GM19025 (cell line): ENCODE measurements at regions not wholly inside any gene's neighbourhood (a gene's known extent, or its start where the extent isn't known, plus 50 kb on each side); places are given as distances from the start of the nearest gene placed in this dataset.
"Not testable (repeated sequence)": the region's sequence is repeated elsewhere in the genome, so short reads cannot be mapped to it uniquely, and the experiment has no call there.

Source experiments
- ATAC-seq: cut with Tn5 transposase; IDR thresholded peaks from one replicate; pipeline ENCODE4 v1.9.1; 2021; ENCODE audit warnings: mild to moderate bottlenecking, low read depth, moderate library complexity; ENCODE audit not compliant: unreplicated experiment

DNA sequence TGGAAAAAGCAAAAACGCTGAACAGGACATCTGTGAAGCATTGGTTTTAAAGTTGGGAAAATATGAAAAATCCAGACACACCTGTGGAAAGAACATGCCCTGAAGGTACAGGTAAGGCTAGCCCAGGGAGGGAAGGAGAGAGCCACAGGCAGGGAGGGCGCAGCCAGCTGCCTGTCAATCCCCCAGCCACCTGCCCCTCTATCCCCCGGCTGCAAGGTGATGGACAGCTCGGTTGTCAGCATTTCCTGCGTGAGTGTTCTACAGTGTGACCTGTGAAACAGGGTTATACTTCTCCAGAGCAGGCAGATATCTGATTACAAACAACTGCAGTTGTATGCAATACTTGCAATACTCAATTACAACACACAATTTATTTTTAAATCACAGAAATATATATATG, 358.1 kb downstream of the SMOC2 start:
- ATAC-seq = no peak

DNA sequence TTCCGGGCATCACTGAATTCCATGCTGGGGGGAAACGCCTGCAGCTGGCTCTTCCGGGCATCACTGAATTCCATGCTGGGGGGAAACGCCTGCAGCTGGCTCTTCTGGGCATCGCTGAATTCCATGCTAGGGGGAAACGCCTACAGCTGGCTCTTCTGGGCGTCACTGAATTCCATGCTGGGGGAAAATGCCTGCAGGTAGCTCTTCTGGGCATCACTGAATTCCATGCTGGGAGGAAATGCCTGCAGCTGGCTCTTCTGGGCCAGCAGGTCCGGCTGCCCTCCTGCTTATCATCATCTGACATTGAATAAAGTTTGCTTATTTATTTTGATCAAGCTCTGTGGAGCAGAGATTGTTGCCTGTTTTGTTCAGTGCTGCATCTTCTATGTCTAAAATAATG, 355.1 kb downstream of the SMOC2 start:
- no peak for ATAC-seq

- not testable (repeated sequence) for ATAC-seq
Observed at GRCh38 chr6:168795611-168796010, 354.6 kb downstream of the SMOC2 start.

DNA sequence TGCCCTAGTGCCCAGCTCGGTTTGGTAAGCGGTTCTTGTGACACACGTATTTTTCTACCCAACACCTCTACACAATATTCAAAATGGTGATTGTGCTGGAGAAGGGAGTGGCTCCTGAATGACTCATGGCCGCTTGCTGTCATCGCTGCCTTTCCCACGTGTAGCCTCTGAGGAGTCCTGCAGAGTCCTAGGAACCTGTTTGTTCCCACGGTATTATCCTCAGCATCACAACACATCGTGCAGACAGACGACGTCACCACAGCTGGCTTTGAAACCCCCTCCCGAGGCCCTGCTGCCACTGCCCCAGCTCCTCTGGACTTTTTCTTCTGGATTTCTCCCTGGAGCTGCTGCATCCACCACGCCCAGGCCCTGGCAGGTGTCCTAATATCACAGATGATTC, 353.5 kb downstream of the SMOC2 start:
- no peak for ATAC-seq

GRCh38 chr6:168793649-168794048, 352.7 kb downstream of the SMOC2 start:
- ATAC-seq = no peak

DNA sequence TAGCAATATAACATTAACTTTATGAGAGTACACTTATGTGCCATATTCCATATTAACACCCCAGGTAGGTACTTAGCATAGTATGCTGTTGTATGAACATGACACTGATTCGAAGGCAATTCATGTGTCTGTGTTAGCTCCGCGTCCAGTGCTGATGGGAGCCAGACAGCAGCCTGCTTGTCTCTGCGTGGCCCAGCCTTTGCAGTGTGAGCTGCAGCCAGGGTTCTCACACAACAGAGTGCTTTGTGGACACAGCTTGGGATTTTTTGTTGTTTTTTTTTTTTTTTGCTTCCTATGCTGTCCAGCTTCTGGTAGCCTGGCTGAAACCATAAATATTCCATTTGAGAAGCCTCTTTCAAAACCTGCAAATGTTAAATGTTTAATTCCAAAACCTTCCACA, 350.9 kb downstream of the SMOC2 start:
- ATAC-seq = no peak

GRCh38 chr6:168789699-168790098, 348.7 kb downstream of the SMOC2 start:
- no peak for ATAC-seq

DNA sequence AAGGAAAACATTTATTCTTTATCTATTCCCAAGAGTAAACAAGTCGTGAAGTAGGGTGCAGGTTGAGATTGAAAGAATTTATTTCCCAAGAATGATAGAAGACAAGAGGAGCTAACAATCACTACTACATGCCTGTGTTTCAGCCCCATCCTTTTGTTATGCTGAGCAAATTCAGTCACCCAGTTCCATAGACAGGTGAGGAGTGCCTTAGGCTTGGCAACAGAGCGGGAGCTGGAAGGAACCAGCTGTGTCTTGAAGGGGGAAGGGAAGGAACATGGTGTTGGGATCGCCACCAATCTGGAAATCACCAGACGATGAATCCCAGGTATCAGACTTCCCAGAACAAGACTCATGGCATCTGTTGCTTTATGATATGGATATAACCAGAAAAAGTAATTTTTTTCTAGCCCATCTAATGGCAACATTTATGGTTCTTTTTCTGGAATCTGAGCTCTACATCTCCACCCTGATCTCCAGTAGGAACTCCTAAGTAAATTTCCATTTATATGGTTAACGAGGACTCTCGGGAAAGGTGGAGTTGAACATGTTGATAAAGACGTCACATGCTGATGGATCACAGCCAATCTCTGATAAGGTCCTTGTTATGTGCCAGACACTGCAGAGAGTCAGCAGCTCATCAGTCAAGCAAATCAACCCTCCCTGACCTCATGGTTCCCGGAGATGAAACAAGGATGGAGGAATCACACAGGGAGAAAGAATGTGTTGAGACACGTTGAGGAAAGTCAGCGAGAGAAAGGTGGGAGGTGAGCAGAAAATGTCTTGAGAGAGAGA, 344.9 kb downstream of the SMOC2 start:
- ATAC-seq = no peak

DNA sequence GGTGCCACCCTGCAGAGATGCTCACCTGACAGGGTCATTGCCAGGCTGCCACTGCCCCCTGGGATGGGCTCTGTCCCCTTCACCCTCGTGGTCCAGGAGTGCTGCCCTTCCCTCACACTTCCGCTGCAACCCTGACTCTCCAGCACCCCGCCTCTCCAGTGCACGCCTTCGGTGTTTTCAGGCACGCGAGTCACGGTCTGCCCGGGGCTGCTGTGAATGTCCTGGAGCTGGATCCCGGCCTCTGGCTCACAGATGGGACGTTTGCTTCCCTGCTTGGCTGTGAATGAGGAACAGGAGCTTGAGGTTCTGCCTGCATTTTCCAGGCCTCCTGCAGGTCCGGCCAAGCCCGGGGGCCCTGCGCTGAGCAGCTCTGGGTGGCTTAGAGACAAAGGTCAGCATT, 343.4 kb downstream of the SMOC2 start:
- no peak for ATAC-seq

GRCh38 chr6:168783720-168784119, 342.7 kb downstream of the SMOC2 start:
- no peak for ATAC-seq

GRCh38 chr6:168782187-168782751, 341.3 kb downstream of the SMOC2 start:
- ATAC-seq = no peak

- ATAC-seq = no peak
Observed at GRCh38 chr6:168778201-168778600, 337.2 kb downstream of the SMOC2 start.

- ATAC-seq = no peak
Observed at GRCh38 chr6:168774381-168774780, 333.4 kb downstream of the SMOC2 start.

DNA sequence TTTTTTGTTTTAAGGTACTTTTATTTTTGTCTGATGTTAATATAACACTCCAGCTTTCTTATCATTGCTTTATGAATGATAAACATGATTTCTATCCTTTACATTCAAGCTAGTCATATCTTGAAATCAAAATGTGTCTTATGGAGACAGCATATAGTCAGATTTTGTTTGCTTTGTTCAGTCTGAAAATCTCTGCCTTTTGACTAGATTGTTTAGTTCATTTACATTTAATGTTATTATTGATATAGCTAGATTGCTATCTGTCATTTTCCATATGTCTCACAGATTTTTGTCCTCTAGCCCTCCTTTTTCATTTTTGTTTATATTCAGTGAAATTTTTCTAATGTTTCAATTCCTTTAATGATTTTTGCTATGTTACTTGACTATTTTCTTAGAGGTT, 332.8 kb downstream of the SMOC2 start:
- ATAC-seq = no peak

GRCh38 chr6:168765752-168766151, 324.8 kb downstream of the SMOC2 start:
- ATAC-seq = no peak

DNA sequence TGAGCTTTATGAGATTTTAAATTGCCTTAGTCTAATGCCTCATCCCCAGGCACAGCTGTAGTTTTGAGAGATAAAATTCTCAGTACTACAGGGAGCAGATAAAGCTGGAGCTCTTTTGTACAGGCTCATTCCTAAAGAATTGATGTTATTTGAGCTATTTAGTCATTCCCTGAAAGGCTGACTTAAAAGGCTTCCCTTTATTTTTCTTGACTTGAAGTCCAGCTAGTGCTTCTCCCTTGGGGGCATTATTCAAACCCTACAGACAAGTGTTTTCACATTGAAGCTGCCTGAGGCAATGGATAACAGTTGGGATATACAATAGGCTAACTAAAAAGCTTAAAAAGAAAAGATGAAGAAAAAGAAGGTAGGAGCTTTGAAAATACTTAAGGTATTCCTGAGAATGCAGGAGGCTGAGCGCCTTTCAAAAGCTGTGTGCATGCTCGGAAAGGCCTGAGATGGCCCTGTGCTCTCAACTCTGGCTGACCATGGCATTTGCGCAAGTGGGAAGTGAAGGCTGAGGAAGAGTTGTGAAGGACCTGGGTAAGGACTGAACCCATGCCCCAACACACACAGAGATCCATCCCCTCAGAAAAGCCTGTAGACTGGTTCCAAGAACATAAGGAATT, 315.1 kb downstream of the SMOC2 start:
- no peak for ATAC-seq

GRCh38 chr6:168746643-168747042, 305.7 kb downstream of the SMOC2 start:
- no peak for ATAC-seq

DNA sequence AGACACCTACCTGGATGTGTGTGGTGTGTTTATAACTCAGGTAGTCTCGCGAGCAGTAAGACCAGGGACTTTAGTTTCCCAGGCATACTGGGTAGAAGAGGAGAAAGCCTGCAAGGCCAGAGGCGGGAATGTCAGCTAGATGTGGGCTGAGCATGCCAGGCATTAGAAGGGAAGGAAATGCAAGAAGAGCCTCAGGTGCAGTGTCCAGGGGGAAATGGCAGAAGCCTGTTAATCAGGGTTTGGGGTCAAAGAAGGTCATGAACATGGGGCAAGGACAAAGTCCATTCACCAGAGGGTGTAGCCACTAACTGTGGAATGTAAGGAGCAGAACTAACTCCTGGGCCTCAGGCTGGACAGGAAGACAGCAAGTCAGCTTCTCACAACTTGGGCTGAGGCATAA, 305.0 kb downstream of the SMOC2 start:
- ATAC-seq = no peak

DNA sequence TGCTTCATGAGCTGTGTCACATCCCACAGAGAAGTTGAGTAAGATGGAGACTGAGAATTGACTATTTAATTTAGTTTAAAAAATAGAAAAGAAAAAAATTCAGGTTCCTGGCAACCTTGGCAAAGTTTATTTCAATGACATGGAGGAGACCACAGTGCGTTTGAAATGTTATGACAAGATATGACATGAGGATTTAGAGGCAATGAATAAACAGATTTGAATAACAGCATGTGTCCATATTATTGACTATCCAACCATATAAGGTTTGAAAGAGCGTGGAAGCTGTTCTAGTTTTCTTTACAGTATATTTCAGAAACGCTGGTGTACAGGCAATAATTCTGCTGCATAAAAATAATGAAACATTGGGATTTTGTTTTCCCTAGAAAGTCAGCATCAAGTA, 303.9 kb downstream of the SMOC2 start:
- no peak for ATAC-seq

DNA sequence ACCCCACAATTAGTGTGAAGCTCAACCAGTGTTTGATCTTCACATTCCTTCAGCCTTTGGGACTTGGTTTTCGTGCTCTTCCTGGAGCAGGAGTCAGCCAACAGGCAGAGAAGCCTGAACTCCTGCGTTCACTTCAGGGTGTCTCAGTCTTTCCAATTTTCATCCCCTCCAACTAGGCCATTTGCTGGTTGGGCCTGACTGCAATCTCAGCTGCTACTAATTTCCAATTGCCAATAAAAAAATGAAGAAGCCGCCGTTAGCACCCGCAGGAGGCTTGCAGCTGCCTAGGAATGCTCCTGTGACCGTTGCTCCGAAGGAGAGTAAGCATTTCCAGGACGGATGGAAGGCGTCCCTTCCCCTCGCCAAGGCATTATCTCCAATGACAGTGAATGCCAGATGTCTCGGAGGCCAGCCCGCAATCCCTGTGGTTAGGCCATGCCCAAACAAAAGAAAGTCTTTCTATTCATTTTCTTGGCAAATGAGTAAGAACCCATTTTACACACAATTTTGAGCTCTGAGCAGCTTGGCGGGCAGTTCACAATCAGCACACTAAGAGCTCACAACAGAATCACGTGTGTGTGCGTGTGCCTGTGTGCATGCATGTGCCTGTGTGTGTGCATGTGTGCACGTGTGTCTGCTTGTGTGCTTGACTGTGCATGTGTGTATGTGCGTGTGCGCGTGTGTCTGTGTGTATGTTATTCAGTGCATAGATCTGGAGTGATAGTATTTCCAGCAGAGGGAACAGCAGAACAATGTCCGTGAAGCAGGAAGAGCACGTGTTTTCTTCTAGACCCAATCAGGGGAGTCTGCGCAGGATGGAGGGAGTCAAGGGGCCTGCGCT, 301.2 kb downstream of the SMOC2 start:
- ATAC-seq = no peak

DNA sequence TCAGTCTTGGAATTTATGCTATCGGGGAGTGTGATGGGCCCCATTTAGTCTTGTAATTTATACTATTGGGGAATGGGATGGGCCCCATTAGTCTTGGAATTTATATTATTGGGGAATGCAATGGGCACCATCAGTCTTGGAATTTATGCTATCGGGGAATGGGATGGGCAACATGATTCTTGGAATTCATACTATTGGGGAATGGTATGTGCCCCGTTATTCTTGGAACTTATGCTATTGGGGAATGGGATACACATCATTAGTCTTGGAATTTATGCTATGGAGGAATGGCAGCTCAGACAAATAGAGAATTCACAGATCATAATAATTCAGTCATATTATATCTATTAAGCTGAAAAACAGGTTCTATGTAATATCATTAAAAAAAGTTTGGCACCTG, 300.3 kb downstream of the SMOC2 start:
- ATAC-seq = no peak
